ENCODE measurements at regions not wholly inside any gene's neighbourhood (a gene's known extent, or its start where the extent isn't known, plus 50 kb on each side); places are given as distances from the start of the nearest gene placed in this dataset.
"Not testable (repeated sequence)": the region's sequence is repeated elsewhere in the genome, so short reads cannot be mapped to it uniquely, and the experiment has no call there.

- no peak for DNase-seq
Observed at GRCh38 chr5:94102849-94103248, 361.4 kb upstream of the POU5F2 start.

- DNase-seq: not testable (repeated sequence)
Observed at GRCh38 chr5:94097384-94097783, 356.0 kb upstream of the POU5F2 start.

GRCh38 chr5:94094793-94095441, 353.5 kb upstream of the POU5F2 start:
- DNase-seq: no peak

GRCh38 chr5:94093300-94093699, 351.9 kb upstream of the POU5F2 start:
- no peak for DNase-seq

GRCh38 chr5:94086635-94087034, 345.2 kb upstream of the POU5F2 start:
- DNase-seq: not testable (repeated sequence)

- no peak for DNase-seq
Observed at GRCh38 chr5:94086194-94086593, 344.8 kb upstream of the POU5F2 start.

- DNase-seq: no peak
Observed at GRCh38 chr5:94082405-94082804, 341.0 kb upstream of the POU5F2 start.

- DNase-seq: no peak
Observed at GRCh38 chr5:94081088-94081487, 339.7 kb upstream of the POU5F2 start.

- DNase-seq: no peak
Observed at GRCh38 chr5:94080390-94080789, 339.0 kb upstream of the POU5F2 start.

- DNase-seq: no peak
Observed at GRCh38 chr5:94072116-94072515, 330.7 kb upstream of the POU5F2 start.

- no peak for DNase-seq
Observed at GRCh38 chr5:94066437-94067207, 325.2 kb upstream of the POU5F2 start.

GRCh38 chr5:94064025-94064424, 322.6 kb upstream of the POU5F2 start:
- no peak for DNase-seq

- DNase-seq: peak; percentile 6
Observed at GRCh38 chr5:94057655-94058054, 316.3 kb upstream of the POU5F2 start.

GRCh38 chr5:94057217-94057616, 315.8 kb upstream of the POU5F2 start:
- no peak for DNase-seq

- not testable (repeated sequence) for DNase-seq
Observed at GRCh38 chr5:94049307-94049922, 308.0 kb upstream of the POU5F2 start.

- no peak for DNase-seq
Observed at GRCh38 chr5:94045839-94046782, 304.7 kb upstream of the POU5F2 start.

- no peak for DNase-seq
Observed at GRCh38 chr5:94043311-94043710, 301.9 kb upstream of the POU5F2 start.

GRCh38 chr5:94040591-94041148, 299.3 kb upstream of the POU5F2 start:
- DNase-seq: no peak

GRCh38 chr5:94039101-94039500, 297.7 kb upstream of the POU5F2 start:
- DNase-seq: no peak

- DNase-seq: no peak
Observed at GRCh38 chr5:94031631-94032030, 290.2 kb upstream of the POU5F2 start.

GRCh38 chr5:94028001-94028400, 286.6 kb upstream of the POU5F2 start:
- no peak for DNase-seq

GRCh38 chr5:94027145-94027544, 285.7 kb upstream of the POU5F2 start:
- no peak for DNase-seq
